HEK293 (cell line): ENCODE measurements at regions not wholly inside any gene's neighbourhood (a gene's known extent, or its start where the extent isn't known, plus 50 kb on each side); places are given as distances from the start of the nearest gene placed in this dataset.

Experiments used
- ZNF24 ChIP-seq: fragments of 450-650 bp; formaldehyde crosslinking; IDR thresholded peaks from 2 replicates; pipeline ENCODE4 v1.5.1; 2016; ENCODE audit warnings: missing biosample characterization, missing genetic modification characterization
- ZNF274 ChIP-seq, 2 experiments: fragments of 200-500 bp in 1 of 2; fragments of 450-650 bp in 1 of 2; sonication (Bioruptor generic) in 1 of 2; formaldehyde crosslinking in 1 of 2; IDR thresholded peaks; 2 replicates each; pipeline versions ENCODE4 v1.5.1 to v1.6.1; 2014 to 2016; ENCODE audit warnings: borderline replicate concordance in 1 of 2, inconsistent platforms in 1 of 2, low read length in 1 of 2, missing biosample characterization in 1 of 2, missing genetic modification characterization in 1 of 2
- ZNF639 ChIP-seq: fragments of 450-650 bp; formaldehyde crosslinking; IDR thresholded peaks from 2 replicates; pipeline ENCODE4 v1.5.1; 2016; ENCODE audit warnings: missing biosample characterization, missing genetic modification characterization
- TF ChIP-seq, protein P1 (sequence below): fragments of 450-650 bp; formaldehyde crosslinking; IDR thresholded peaks from 2 replicates; pipeline ENCODE4 v1.5.1; 2016; ENCODE audit warnings: missing biosample characterization, missing genetic modification characterization, low read depth

GRCh38 chrX:940691-941090 lies 271.8 kb downstream of the CRLF2 start:
- TF ChIP-seq, protein P1, sequence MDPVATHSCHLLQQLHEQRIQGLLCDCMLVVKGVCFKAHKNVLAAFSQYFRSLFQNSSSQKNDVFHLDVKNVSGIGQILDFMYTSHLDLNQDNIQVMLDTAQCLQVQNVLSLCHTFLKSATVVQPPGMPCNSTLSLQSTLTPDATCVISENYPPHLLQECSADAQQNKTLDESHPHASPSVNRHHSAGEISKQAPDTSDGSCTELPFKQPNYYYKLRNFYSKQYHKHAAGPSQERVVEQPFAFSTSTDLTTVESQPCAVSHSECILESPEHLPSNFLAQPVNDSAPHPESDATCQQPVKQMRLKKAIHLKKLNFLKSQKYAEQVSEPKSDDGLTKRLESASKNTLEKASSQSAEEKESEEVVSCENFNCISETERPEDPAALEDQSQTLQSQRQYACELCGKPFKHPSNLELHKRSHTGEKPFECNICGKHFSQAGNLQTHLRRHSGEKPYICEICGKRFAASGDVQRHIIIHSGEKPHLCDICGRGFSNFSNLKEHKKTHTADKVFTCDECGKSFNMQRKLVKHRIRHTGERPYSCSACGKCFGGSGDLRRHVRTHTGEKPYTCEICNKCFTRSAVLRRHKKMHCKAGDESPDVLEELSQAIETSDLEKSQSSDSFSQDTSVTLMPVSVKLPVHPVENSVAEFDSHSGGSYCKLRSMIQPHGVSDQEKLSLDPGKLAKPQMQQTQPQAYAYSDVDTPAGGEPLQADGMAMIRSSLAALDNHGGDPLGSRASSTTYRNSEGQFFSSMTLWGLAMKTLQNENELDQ = no peak
- no peak for TF ChIP-seq ZNF639 (tag by site-specific recombination)
- TF ChIP-seq ZNF24 = no peak
- no peak for TF ChIP-seq ZNF274 (IDR thresholded peaks at IDR 0.05; ENCODE audit: low read length)
- no peak for TF ChIP-seq ZNF274 (tag by site-specific recombination; IDR thresholded peaks at IDR 0.05; ENCODE audit: borderline replicate concordance)
